GM21528 (cell line): ENCODE measurements at regions not wholly inside any gene's neighbourhood (a gene's known extent, or its start where the extent isn't known, plus 50 kb on each side); places are given as distances from the start of the nearest gene placed in this dataset.
A peak's percentile ranks its signal among the peaks of the same experiment; 100 is the strongest.
"Not testable (repeated sequence)": the region's sequence is repeated elsewhere in the genome, so short reads cannot be mapped to it uniquely, and the experiment has no call there.

Source experiments
- ATAC-seq: cut with Tn5 transposase; IDR thresholded peaks from one replicate; pipeline ENCODE4 v1.9.1; 2021; ENCODE audit warnings: mild to moderate bottlenecking, moderate library complexity; ENCODE audit not compliant: unreplicated experiment, low FRiP score

- ATAC-seq: no peak
These were observed 112.1 kb upstream of the XIST start for GRCh38 chrX:73964579-73964978.

GRCh38 chrX:73963682-73964081 is 111.2 kb upstream of the XIST start:
- no peak for ATAC-seq

DNA sequence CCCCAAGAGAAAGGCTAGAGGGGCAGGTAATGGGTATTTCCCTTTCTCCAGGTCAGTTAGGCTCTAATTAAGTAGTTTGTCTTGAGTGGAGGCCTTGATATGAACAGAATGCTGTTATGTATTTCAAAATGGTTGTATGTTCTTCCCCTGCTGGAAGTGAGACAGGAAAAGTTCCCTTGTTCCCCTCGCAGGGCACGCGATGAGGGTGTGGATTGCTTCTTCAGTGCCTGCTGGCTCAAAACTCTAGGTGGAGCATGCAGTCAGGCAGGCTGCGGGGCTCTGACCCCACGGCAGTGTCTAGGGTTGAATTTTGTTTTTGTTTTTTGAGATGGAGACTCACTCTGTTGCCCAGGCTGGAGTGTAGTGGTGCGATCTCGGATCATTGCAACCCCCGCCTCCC is 110.4 kb upstream of the XIST start:
- no peak for ATAC-seq

GRCh38 chrX:73961867-73962266 is 109.4 kb upstream of the XIST start:
- ATAC-seq: not testable (repeated sequence)

- ATAC-seq: no peak
These were observed 92.0 kb upstream of the XIST start for GRCh38 chrX:73944563-73944908.

DNA sequence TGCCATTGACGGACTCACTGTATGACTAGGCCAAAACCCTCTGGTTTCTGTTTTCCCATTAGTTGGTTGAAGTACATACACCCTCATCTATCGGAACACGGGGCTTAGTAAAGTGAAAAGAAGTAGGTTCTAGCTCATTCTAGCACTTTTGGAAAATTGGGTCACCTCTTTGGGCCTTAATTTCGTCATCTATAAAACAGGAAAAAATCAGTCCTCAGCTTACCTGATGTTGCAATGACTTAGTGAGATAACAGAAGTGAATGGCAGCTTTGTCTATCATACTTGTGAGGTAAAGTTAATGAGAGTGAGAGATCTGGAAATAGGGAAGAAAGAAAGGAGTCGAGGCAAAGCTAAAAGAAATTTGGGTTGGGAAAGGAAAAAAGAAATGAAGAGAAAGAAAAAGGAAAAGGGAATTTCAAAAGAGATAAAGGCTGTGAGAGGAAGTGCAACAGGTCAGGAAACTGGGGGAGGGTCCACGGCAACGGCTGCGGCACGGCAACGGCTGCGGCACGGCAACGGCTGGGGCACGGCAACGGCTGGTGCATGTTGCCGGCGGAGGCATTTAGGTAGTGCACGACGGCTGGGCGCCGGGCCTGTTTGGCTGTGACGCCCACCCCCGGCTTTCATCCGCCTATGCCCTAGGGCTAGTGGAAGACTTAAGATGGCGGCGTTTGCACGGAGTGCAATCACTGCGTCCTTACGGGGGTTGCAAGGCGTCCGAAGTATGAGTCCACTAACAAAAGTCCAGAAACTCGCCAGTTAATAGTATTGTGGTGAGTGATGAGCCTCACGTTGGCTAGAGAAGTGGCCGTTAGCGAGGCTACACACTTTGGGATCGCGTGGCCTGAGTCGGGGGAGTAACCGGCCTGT is 91.4 kb upstream of the XIST start:
- ATAC-seq: peak; percentile 96

- no peak for ATAC-seq
These were observed 88.5 kb upstream of the XIST start for GRCh38 chrX:73940893-73941470.

- not testable (repeated sequence) for ATAC-seq
These were observed 85.3 kb upstream of the XIST start for GRCh38 chrX:73937843-73938242.

DNA sequence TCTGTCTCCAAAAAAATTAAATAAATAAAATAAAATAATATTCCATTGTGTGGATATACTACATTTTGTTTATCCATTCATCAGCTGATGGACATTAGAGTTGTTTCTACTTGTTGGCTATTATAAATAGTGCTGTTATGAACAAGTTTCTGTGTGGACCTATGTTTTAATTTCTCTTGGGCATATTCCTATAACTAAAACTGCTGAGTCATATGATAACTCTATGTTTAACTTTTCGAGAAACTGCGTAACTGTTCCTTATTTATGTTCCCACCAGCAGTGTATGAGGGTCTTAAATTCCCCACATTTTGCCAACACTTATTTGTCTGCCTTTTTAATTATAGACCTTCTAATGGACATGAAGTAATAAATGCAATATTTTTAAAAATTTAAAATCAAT is 80.0 kb upstream of the XIST start:
- ATAC-seq: no peak

DNA sequence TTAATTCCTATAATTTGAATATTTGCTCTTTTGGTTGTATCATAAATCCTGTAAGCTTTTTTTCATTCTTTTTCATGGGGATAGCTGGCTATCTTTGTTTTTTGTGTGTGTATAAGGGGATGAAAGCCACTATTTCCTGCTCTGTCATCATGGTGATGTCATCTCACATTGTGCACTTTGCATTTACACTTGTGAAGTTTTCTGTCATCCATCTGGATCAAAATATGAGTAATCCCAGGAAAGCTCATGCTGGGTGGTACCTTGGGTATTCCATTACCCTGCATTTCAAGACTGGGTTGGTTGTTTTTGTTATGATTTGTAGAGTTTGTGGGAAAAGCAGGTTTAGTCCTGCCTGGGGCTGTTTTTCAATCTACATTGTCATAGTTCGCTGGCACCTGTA is 77.8 kb upstream of the XIST start:
- no peak for ATAC-seq

DNA sequence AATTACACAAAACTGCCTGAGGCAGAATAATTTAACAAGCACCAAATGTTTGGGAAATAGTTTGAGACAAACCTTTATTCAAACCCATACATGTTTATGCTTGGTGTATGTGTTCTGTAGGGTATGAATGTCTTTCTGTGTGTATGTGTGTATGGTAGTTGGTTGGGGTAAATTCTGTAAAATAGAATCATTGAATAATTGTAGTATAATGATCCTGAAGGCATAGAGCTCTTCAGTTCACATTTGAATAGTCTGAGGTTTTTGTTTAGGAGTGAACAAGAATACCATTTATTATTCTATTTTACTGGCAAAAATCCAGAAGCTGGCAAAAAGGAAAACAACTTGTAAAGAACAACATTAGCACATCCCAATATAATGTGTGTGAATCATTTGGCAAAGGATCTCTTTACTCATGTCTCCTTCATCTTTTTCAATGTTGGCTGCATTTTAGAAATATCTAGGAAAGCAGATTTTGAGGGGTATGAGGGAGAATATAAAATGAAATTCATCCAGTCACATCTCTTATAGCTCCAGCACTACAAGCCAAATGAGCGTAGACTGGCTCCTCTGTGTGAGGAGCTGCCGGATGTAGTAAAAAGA is 70.4 kb upstream of the XIST start:
- ATAC-seq: no peak

GRCh38 chrX:73916931-73917667 is 64.6 kb upstream of the XIST start:
- ATAC-seq: no peak

DNA sequence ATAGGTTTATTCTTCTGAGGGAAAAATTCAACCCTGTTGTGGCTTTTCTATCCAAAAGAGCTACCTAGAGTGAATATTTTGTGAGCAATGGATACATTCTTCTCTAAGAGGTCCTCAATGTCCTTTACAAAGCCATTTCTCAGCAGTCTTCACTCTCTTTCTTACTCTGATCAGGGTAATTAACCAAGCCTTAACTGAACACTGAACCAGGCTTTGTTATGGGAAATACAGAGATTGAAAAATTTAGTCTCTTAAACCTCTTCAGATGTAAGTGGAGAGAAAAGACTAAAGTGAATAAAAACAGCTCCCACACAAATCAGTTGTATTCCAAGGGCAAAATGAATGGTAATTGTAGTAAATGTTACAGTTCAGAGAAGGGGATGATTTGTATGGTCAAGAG is 64.0 kb upstream of the XIST start:
- ATAC-seq: no peak

DNA sequence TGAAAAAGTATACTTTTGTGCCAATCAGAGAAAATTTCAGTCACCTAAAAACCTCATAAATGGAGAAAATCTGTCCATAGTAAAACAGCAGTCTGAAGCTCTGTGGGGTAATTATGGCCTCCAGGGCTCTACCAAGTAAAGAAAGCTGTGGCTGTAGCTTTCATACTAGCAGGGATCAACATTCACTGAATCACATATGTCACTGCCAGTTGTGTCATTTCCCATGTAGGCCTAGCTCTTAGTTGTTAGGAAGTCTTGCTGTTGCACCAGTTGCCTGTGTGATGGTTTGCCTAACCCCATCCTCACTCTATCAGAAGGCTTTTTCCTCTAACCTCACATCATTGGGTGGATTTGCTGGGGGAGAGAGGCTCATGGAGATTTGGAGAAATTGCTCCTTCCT is 62.3 kb upstream of the XIST start:
- not testable (repeated sequence) for ATAC-seq

DNA sequence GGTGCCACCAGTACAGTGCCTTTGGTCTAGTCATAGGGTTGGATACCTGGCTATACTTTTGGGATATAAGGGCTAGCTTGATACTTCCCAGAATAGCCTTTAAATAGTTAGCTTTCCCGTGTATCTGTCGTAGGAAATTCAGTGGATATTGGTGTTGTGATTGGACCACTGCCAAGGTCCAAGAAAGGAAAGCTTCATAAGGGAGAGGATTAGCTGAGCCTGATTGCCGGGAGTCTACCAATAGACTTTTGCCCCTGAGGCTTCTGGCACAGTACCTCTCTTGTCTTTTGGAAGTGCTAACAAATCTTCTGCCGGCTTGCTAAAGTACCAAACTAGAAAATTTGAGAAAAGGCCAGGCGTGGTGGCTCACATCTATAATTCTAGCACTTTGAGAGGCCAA is 61.1 kb upstream of the XIST start:
- ATAC-seq: no peak

- ATAC-seq: not testable (repeated sequence)
These were observed 59.4 kb upstream of the XIST start for GRCh38 chrX:73911946-73912345.

DNA sequence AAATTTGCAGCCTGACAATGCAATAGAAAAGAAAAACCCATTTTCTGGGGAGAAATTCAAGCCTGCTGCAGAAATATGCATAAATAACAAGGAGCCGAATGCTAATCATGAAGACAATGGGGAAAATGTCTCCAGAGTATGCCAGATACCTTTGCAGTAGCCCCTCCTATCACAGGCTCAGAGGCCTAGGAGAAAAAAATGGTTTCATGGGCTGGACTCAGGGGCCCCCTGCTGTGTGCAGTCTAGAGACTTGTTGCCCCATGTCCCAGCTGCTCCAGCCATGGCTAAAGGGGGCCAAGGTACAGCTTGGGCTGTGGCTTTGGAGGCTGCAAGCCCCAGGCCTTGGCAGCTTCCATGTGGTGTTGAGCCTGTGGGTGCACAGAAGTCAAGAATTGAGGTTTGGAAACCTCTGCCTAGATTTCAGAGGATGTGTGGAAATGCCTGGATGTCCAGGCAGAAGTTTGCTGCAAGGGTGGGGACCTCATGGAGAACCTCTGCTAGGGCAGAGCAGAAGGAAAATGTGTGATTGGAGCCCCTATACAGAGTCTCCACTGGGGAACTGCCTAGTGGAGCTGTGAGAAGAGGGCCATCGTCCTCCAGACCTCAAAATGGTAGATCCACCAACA is 53.3 kb upstream of the XIST start:
- ATAC-seq: not testable (repeated sequence)

DNA sequence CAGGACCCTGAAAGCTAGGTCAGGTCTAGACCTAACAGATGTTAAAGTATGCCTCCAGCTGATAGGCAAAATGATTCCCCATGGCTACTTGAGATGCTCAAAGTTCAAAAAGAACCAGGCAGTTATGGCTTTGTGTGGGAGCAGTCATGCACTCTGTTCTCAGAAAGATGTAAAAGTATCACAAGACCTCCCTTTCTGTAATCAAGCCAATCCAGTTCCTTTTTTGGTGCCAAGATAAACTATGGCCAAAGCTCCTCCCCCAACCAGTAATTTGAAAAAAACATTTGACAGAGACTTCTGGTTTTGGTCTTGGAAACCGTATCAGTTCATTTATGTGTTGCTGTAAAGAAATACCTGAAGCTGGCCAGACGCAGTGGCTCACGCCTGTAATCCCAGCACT is 51.4 kb upstream of the XIST start:
- ATAC-seq: no peak
